Activated CD4-positive, alpha-beta memory T cell treated with anti-CD3 and anti-CD28 coated beads, Interleukin-2, amount 10 ng/mL, durations not matched to agents 7 days and 5 days (primary cell): ENCODE measurements at regions not wholly inside any gene's neighbourhood (a gene's known extent, or its start where the extent isn't known, plus 50 kb on each side); places are given as distances from the start of the nearest gene placed in this dataset.
"Not testable (repeated sequence)": the region's sequence is repeated elsewhere in the genome, so short reads cannot be mapped to it uniquely, and the experiment has no call there.

Experiments
- CTCF ChIA-PET: fragments of 350-600 bp; sonication (Branson Sonifier 250); formaldehyde crosslinking; loops from one replicate; lab custom pipeline; 2021; ENCODE audit warnings: antibody characterized with exemption, inconsistent platforms; lab: Charles Lee
- POLR2A ChIA-PET: fragments of 350-600 bp; sonication (Branson Sonifier 250); formaldehyde crosslinking; loops from one replicate; lab custom pipeline; 2021; ENCODE audit warnings: antibody characterized with exemption; lab: Charles Lee
- DNase-seq: peaks from one replicate; pipeline ENCODE4 v3.0.0-alpha.2; 2020
- H3K27ac Mint-ChIP-seq: one replicate; pipeline ENCODE4 v1.8.0; 2021; ENCODE audit warnings: mild to moderate bottlenecking, mixed read lengths
- H3K27me3 Mint-ChIP-seq: one replicate; pipeline ENCODE4 v1.8.0; 2021; ENCODE audit warnings: mixed read lengths
- H3K36me3 Mint-ChIP-seq: one replicate; pipeline ENCODE4 v1.8.0; 2021; ENCODE audit warnings: low read depth, mixed read lengths
- H3K4me1 Mint-ChIP-seq: one replicate; pipeline ENCODE4 v1.8.0; 2021; ENCODE audit warnings: mixed read lengths
- H3K4me3 Mint-ChIP-seq: one replicate; pipeline ENCODE4 v1.8.0; 2021; ENCODE audit warnings: mild to moderate bottlenecking, mixed read lengths
- H3K9me3 Mint-ChIP-seq: one replicate; pipeline ENCODE4 v1.8.0; 2021; ENCODE audit warnings: mixed read lengths

- ChIA-PET POLR2A (no interaction called here), CTCF (no interaction called here)
- Mint-ChIP-seq H3K27me3 (peaks cover 26% of the 10 kb centered on the region), H3K27ac (no peak overlapping the region), H3K4me3 (no peak overlapping the region), H3K36me3 (no peaks in the 10 kb centered on the region), H3K4me1 (peaks cover 3% of the 10 kb centered on the region), H3K9me3 (no peaks in the 10 kb centered on the region)
- DNase-seq, result no peak
Observed at GRCh38 chr16:17561056-17561455, 90.3 kb upstream of the XYLT1 start.

DNA sequence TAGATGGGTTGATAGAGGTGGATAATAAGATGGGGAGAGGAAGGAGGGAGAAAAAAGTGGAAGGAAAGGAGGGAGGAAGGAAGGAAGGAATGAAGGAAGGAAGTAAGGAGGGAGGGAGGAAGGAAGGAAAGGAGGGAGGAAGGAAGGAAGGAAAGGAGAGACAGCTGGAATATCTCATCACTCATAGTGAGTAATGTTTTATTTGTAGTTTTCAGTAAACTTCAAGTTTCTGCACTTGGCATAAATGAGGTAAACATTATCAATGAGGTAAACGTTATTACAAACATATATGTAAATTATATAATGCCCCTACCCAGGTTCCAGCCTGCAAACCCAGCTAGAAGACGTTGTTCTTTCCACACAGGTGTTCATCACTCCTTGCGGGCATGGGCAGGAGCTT, 89.8 kb upstream of the XYLT1 start:
- CTCF ChIA-PET, result no interaction called here
- POLR2A ChIA-PET, result no interaction called here
- no peak overlapping the region for H3K27ac Mint-ChIP-seq

DNA sequence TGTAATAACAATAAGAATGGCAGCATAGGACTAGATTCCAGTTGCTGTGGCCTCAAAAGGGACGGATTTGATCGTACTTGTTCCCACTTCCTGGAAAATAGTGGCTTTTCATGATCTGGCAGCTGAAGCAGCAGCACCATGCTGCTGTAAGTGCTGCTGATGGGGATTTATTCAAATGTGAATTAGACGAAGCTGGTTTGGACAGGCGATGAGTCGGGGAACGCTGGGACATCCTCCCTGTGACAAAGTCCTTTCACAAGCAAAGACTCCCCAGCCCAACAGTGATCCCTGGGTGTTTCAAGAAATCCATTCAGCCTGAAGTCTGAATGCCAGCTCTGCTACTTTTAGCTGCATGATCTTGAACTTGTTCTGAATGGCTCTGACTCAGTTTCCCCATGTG, 88.6 kb upstream of the XYLT1 start:
- Mint-ChIP-seq H3K4me3 (no peak overlapping the region), H3K4me1 (peaks cover 7% of the 10 kb centered on the region), H3K9me3 (no peaks in the 10 kb centered on the region), H3K36me3 (no peaks in the 10 kb centered on the region), H3K27ac (no peak overlapping the region), H3K27me3 (peaks cover 29% of the 10 kb centered on the region)
- ChIA-PET POLR2A (no interaction called here), CTCF (no interaction called here)
- DNase-seq, result no peak

More for the DNA sequence above, 89.8 kb upstream of the XYLT1 start:
- DNase-seq, result no peak
- Mint-ChIP-seq H3K4me3 (no peak overlapping the region), H3K9me3 (no peaks in the 10 kb centered on the region), H3K27me3 (peaks cover 26% of the 10 kb centered on the region), H3K4me1 (peaks cover 3% of the 10 kb centered on the region), H3K36me3 (no peaks in the 10 kb centered on the region)

- CTCF ChIA-PET, result interaction anchor here (0.9 to 2.8 kb wide), 3 partner anchors 12 to 21 kb away, joined by 3 to 10 read pairs (median 7); no protein-coding TSS in a partner anchor
- H3K27ac Mint-ChIP-seq, result no peak overlapping the region
Observed at GRCh38 chr16:17557949-17558348, 87.2 kb upstream of the XYLT1 start.

GRCh38 chr16:17557480-17557879, 86.7 kb upstream of the XYLT1 start:
- Mint-ChIP-seq H3K27me3 (peaks cover 21% of the 10 kb centered on the region), H3K4me3 (no peak overlapping the region), H3K9me3 (no peaks in the 10 kb centered on the region), H3K36me3 (no peaks in the 10 kb centered on the region), H3K27ac (no peak overlapping the region), H3K4me1 (peaks cover 7% of the 10 kb centered on the region)
- ChIA-PET CTCF (interaction anchor here (0.9 to 2.8 kb wide), 4 partner anchors 12 to 22 kb away, joined by 3 to 10 read pairs (median 6); no protein-coding TSS in a partner anchor), POLR2A (interaction anchor here (0.5 kb wide), 1 partner anchor 455 kb away, joined by 3 read pairs; no protein-coding TSS in a partner anchor)
- peak; percentile 18 for DNase-seq

More at GRCh38 chr16:17557949-17558348, 87.2 kb upstream of the XYLT1 start:
- DNase-seq, result no peak
- peaks cover 7% of the 10 kb centered on the region for H3K4me1 Mint-ChIP-seq
- POLR2A ChIA-PET, result no interaction called here
- H3K9me3 Mint-ChIP-seq, result no peaks in the 10 kb centered on the region
- H3K27me3 Mint-ChIP-seq, result peaks cover 25% of the 10 kb centered on the region
- H3K4me3 Mint-ChIP-seq, result no peak overlapping the region
- H3K36me3 Mint-ChIP-seq, result no peaks in the 10 kb centered on the region

- ChIA-PET POLR2A (no interaction called here), CTCF (interaction anchor here (0.7 to 2.8 kb wide), 4 partner anchors 11 to 26 kb away, joined by 3 to 10 read pairs (median 4); no protein-coding TSS in a partner anchor)
- H3K27ac Mint-ChIP-seq, result no peak overlapping the region
- H3K36me3 Mint-ChIP-seq, result no peaks in the 10 kb centered on the region
- no peak for DNase-seq
- H3K27me3 Mint-ChIP-seq, result peaks cover 21% of the 10 kb centered on the region
- H3K4me1 Mint-ChIP-seq, result peaks cover 7% of the 10 kb centered on the region
- no peak overlapping the region for H3K4me3 Mint-ChIP-seq
- H3K9me3 Mint-ChIP-seq, result no peaks in the 10 kb centered on the region
Observed at GRCh38 chr16:17556276-17557052, 85.7 kb upstream of the XYLT1 start.

DNA sequence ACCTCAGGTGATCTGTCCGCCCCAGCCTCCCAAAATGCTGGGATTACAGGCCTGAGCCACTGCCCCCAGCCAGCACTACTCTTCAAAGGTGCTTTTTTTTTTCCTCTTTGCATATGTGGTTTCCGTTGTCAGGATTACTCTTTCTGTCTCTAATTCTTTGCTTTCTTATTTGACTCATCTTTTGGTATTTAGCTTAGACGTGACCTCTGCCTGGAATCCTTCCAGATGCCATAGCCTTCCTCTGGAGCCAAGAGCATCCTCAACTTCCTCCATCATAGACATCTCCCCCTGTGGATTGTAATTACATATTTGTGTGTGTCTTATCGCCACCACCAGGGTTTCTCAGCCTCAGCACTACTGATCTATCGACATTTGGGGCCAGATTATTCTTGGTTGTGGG, 84.4 kb upstream of the XYLT1 start:
- Mint-ChIP-seq H3K4me3 (no peak overlapping the region), H3K36me3 (no peaks in the 10 kb centered on the region), H3K9me3 (no peaks in the 10 kb centered on the region), H3K4me1 (peaks cover 7% of the 10 kb centered on the region), H3K27ac (no peak overlapping the region), H3K27me3 (peaks cover 19% of the 10 kb centered on the region)
- CTCF ChIA-PET, result interaction anchor here (0.6 kb wide), 1 partner anchor 693 kb away, joined by 4 read pairs; no protein-coding TSS in a partner anchor
- POLR2A ChIA-PET, result no interaction called here
- no peak for DNase-seq

GRCh38 chr16:17552351-17552750, 81.6 kb upstream of the XYLT1 start:
- CTCF ChIA-PET, result no interaction called here
- POLR2A ChIA-PET, result no interaction called here
- no peak overlapping the region for H3K4me3 Mint-ChIP-seq
- H3K27ac Mint-ChIP-seq, result no peak overlapping the region
- peaks cover 5% of the 10 kb centered on the region for H3K4me1 Mint-ChIP-seq
- no peak for DNase-seq
- H3K36me3 Mint-ChIP-seq, result no peaks in the 10 kb centered on the region
- H3K27me3 Mint-ChIP-seq, result peaks cover 7% of the 10 kb centered on the region
- no peaks in the 10 kb centered on the region for H3K9me3 Mint-ChIP-seq

DNA sequence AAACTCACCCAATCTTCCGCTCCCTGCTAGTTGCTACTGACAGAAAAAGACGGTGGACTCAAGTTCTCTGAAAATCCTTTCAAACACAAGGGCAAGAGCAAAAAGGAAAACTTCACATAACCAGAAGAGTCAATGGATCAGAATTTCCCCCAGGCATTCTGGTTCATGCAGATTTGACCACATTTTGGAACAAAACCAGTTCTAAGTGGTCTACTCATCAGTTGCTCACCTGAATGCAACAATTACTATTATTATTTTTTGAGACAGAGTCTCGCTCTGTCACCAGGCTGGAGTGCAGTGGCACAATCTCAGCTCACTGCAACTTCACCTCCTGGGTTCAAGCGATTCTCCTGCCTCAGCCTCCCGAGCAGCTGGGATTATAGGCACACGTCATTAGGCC, 80.9 kb upstream of the XYLT1 start:
- H3K9me3 Mint-ChIP-seq, H3K27ac Mint-ChIP-seq, H3K36me3 Mint-ChIP-seq, DNase-seq, H3K27me3 Mint-ChIP-seq, CTCF ChIA-PET, H3K4me1 Mint-ChIP-seq, POLR2A ChIA-PET, H3K4me3 Mint-ChIP-seq: not testable (repeated sequence)

- ChIA-PET CTCF (no interaction called here), POLR2A (no interaction called here)
- Mint-ChIP-seq H3K9me3 (no peaks in the 10 kb centered on the region), H3K27ac (no peak overlapping the region), H3K4me1 (no peaks in the 10 kb centered on the region), H3K27me3 (no peaks in the 10 kb centered on the region), H3K36me3 (no peaks in the 10 kb centered on the region), H3K4me3 (no peak overlapping the region)
- no peak for DNase-seq
Observed at GRCh38 chr16:17548825-17549224, 78.1 kb upstream of the XYLT1 start.

DNA sequence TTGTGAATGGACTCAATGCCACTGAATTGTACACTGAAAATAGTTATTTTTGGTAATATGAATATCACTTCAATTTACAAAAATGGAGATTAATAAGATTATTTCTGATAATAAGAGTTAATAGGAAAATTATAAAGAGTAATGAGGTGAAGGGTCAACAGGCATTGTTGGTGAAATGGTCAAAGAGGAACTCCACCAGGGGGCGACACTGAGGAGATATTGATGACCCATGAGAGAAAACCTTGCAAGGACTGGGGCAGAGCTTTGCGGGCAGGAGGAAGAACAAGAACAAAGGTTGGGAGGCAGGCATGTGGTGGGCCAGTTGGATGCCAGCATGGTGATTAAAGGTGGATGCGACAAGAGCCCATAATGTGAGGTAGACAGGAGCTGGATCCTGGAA, 74.0 kb upstream of the XYLT1 start:
- POLR2A ChIA-PET, result no interaction called here
- Mint-ChIP-seq H3K4me1 (no peaks in the 10 kb centered on the region), H3K4me3 (no peak overlapping the region), H3K27me3 (no peaks in the 10 kb centered on the region), H3K27ac (no peak overlapping the region), H3K36me3 (no peaks in the 10 kb centered on the region), H3K9me3 (no peaks in the 10 kb centered on the region)
- peak; percentile 19 for DNase-seq
- CTCF ChIA-PET, result interaction anchor here (1.5 to 2.4 kb wide), 2 partner anchors 12 to 35 kb away, joined by 5 to 10 read pairs; no protein-coding TSS in a partner anchor

DNA sequence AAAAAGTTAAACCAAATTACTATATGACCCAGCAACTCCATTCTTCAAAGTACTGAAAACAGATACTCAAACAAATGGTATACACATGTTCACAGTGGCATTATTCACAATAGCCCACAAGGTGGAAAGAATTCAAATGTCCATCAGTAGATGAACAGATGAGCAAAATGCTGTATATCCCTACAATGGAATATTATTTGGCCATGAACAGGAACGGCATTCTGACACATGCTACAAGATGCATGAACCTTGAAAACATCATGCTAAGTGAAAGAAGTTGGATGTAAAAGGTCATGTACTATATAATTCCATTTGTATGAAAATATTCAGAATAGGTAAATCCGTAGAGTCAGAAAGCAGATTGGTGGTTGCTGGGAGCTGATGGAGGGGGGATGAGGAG, 73.5 kb upstream of the XYLT1 start:
- ChIA-PET CTCF (interaction anchor here (1.5 to 2.4 kb wide), 2 partner anchors 13 to 36 kb away, joined by 5 to 10 read pairs; no protein-coding TSS in a partner anchor), POLR2A (no interaction called here)
- Mint-ChIP-seq H3K36me3 (no peaks in the 10 kb centered on the region), H3K27ac (no peak overlapping the region), H3K27me3 (no peaks in the 10 kb centered on the region), H3K4me3 (no peak overlapping the region), H3K9me3 (no peaks in the 10 kb centered on the region), H3K4me1 (no peaks in the 10 kb centered on the region)
- no peak for DNase-seq

DNA sequence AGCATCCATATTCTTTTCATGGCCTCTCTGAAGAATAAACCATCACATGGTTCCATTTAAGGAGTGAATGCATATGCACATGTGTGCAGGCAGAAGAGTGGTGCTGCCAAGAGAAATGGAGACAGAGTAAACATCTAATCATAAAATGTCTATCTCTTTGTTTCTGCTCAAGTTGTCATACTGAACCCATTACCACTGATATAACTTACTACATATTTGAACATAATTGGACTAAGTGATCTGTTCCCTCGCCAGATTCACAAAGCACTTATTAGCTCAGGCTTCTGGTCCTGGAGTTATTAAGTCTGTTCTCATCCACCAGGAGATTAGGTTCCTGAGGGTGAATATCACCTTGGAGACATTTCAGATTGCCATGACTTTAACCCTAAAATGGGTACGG, 72.3 kb upstream of the XYLT1 start:
- Mint-ChIP-seq H3K4me3 (no peak overlapping the region), H3K9me3 (no peaks in the 10 kb centered on the region), H3K27me3 (no peaks in the 10 kb centered on the region), H3K4me1 (no peaks in the 10 kb centered on the region), H3K27ac (no peak overlapping the region), H3K36me3 (no peaks in the 10 kb centered on the region)
- POLR2A ChIA-PET, result no interaction called here
- CTCF ChIA-PET, result no interaction called here
- no peak for DNase-seq
